Ascending aorta (tissue), 2 donors: ENCODE measurements at regions not wholly inside any gene's neighbourhood (a gene's known extent, or its start where the extent isn't known, plus 50 kb on each side); places are given as distances from the start of the nearest gene placed in this dataset.

ENCODE experiments used
- DNase-seq, 2 donors: peaks; one replicate each; pipeline ENCODE4 v3.0.0-alpha.2; 2019; ENCODE audit warnings: low spot score in 2 of 2
- H3K27ac ChIP-seq, 2 donors: fragments of 200-600 bp; sonication (generic); one replicate each; pipeline ENCODE4 v1.5.1; 2016 to 2017; ENCODE audit warnings: mild to moderate bottlenecking in 1 of 2
- H3K27me3 ChIP-seq: fragments of 200-600 bp; sonication (generic); one replicate; pipeline ENCODE4 v1.5.1; 2017
- H3K36me3 ChIP-seq, 2 donors: fragments of 200-600 bp; sonication (generic); one replicate each; pipeline ENCODE4 v1.5.1; 2016
- H3K4me1 ChIP-seq, 2 donors: fragments of 200-600 bp; sonication (generic); one replicate each; pipeline ENCODE4 v1.5.1; 2016 to 2017; ENCODE audit warnings: mild to moderate bottlenecking in 1 of 2
- H3K4me3 ChIP-seq, 2 donors: fragments of 200-600 bp; sonication (generic); one replicate each; pipeline ENCODE4 v1.5.1; 2016 to 2017; ENCODE audit warnings: mild to moderate bottlenecking in 1 of 2
- H3K9me3 ChIP-seq, 2 donors: fragments of 200-600 bp; sonication (generic); one replicate each; pipeline ENCODE4 v1.5.1; 2016
- intact Hi-C: fragments of 100-400 bp; cut with DNase I; formaldehyde crosslinking; loops from one replicate; pipeline ENCODE4 v1.15.1; 2023
- TF ChIP-seq, protein P1 (sequence below), 3 experiments: fragments of 200-600 bp in 2 of 3; fragments of 450-650 bp in 1 of 3; sonication (generic) in 2 of 3; IDR thresholded peaks; one replicate each; pipeline ENCODE4 v1.5.1; 2016 to 2019; ENCODE audit warnings: antibody characterized with exemption in 3 of 3, mild to moderate bottlenecking in 1 of 3, moderate library complexity in 1 of 3

DNA sequence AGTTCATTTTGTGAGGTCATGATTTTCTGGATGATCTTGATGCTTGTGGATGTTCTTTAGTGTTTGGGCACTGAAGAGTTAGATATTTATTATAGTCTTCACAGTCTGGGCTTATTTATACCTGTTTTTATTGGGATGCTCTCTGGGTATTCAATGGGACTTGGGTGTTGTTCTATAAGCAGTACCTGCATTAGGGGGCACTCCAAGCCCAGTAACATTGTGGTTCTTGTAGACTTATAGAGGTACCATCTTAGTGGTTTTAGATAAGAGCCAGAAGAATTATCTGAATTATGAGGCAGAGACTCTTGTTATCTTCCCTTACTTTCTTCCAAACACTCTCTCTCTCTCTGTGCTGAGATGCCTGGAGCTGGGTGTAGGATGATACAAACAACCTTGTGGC is 470.0 kb downstream of the PIK3C3 start:
- intact Hi-C loops = no loop called here
- Histone ChIP-seq H3K36me3 (no peaks in the 10 kb centered on the region), H3K4me3 (no peak overlapping the region), H3K4me1 (no peaks in the 10 kb centered on the region), H3K27me3 (no peaks in the 10 kb centered on the region), H3K9me3 (no peaks in the 10 kb centered on the region), H3K27ac (no peak overlapping the region)
- DNase-seq = no peak
- TF ChIP-seq, protein P1, sequence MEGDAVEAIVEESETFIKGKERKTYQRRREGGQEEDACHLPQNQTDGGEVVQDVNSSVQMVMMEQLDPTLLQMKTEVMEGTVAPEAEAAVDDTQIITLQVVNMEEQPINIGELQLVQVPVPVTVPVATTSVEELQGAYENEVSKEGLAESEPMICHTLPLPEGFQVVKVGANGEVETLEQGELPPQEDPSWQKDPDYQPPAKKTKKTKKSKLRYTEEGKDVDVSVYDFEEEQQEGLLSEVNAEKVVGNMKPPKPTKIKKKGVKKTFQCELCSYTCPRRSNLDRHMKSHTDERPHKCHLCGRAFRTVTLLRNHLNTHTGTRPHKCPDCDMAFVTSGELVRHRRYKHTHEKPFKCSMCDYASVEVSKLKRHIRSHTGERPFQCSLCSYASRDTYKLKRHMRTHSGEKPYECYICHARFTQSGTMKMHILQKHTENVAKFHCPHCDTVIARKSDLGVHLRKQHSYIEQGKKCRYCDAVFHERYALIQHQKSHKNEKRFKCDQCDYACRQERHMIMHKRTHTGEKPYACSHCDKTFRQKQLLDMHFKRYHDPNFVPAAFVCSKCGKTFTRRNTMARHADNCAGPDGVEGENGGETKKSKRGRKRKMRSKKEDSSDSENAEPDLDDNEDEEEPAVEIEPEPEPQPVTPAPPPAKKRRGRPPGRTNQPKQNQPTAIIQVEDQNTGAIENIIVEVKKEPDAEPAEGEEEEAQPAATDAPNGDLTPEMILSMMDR (IDR thresholded peaks at IDR 0.05) = no peak

DNA sequence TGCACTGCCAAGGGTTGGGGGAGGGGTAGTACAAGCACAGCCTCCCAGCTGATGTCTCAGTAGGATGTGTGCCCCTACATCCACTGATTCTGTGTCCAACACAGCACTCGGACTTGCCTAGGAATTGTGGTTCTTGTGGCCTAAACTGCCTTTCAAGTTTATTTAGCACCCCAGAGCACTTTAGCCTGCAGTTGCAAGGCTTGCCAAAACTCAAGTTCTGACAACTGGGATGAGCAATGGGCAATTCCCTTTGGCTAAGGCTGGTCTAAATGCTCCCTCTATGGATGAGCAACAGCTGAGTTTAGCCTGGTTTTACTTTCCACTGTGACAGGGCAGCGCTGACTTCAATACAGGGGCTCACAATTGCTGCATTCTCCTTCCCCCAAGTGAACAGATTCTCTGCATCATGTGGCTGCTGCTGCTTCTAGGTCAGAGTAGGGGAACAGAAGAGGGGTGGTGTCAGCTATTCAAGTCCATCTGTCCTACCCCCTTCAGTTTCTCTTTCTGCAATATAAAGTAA is 471.5 kb downstream of the PIK3C3 start:
- Histone ChIP-seq H3K27ac (no peak overlapping the region), H3K9me3 (no peaks in the 10 kb centered on the region), H3K4me3 (no peak overlapping the region), H3K27me3 (no peaks in the 10 kb centered on the region), H3K36me3 (no peaks in the 10 kb centered on the region), H3K4me1 (no peaks in the 10 kb centered on the region)
- TF ChIP-seq, protein P1 (IDR thresholded peaks at IDR 0.05) = no peak
- DNase-seq = no peak
- intact Hi-C loops = no loop called here

DNA sequence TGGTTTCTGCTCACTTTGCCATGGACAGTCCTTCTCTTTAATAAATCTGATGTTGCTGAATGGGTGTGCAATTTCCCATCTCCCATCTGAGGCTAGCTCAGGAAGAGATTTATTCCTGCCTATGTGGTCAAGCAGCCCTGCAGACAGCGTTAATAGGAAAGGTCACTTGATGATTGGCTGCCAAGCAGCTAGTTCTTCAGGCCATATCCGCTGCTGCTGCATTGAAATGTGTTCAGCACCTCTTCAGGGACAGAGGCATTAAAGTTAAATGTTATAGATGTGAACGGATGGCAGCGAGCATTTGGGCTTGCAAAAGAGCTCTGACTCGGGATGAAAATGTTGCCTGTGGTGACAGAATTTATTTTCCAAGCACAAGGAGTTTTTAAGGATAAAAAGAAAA is 474.2 kb downstream of the PIK3C3 start:
- intact Hi-C loops = no loop called here
- no peaks in the 10 kb centered on the region for H3K9me3 ChIP-seq
- no peak overlapping the region for H3K4me3 ChIP-seq
- H3K4me1 ChIP-seq = no peaks in the 10 kb centered on the region
- no peak for DNase-seq
- TF ChIP-seq, protein P1 (IDR thresholded peaks at IDR 0.05) = no peak
- H3K27ac ChIP-seq = no peak overlapping the region
- no peaks in the 10 kb centered on the region for H3K36me3 ChIP-seq
- no peaks in the 10 kb centered on the region for H3K27me3 ChIP-seq

DNA sequence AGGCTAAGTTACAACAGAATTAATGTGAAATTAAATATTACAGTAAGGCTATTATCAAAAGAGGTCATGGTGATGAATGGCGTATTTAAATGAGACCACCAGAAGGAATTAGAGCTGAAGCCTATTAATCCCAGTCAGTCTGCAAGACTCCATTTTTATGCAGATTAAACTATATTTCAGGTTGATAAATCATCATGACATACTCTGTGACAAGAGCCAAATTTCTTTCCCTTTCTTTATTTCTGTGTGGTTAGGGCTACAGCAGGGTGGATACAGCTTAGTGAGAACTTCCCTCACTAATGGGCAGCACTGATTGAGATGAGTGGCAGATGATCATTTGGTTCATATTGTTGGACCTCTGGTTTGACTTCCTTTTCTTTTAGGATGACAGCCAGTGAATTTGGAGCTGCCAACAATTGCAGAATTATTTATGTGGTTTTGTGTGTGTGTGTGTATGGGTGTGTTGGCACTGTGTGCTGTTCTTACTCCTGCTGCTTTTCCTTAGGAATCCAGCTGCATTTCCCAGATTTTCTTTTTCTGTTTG is 481.3 kb downstream of the PIK3C3 start:
- no peak for DNase-seq
- no peaks in the 10 kb centered on the region for H3K9me3 ChIP-seq
- H3K36me3 ChIP-seq = no peaks in the 10 kb centered on the region
- TF ChIP-seq, protein P1 (IDR thresholded peaks at IDR 0.05) = no peak
- H3K4me3 ChIP-seq = no peak overlapping the region
- no peaks in the 10 kb centered on the region for H3K27me3 ChIP-seq
- H3K27ac ChIP-seq = no peak overlapping the region
- no peaks in the 10 kb centered on the region for H3K4me1 ChIP-seq
- intact Hi-C loops = no loop called here

DNA sequence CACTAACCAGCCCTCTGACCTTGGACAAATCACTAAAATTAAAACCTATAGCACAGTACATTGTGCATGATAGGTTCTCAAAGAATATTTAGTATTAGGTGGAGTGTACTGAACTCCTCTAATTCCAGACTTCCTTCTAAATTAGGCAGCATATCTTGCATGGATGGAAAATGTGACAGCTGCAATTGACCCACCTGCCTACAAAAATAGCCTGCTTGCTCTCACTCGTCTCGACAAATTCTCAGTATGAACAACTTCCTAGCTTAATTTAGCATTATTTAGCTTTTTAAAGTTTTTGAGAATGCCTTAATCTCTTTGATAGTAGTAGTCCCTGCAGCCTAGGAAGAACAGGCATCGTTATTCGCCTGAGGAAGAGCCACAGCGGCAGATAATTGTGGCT is 482.0 kb downstream of the PIK3C3 start:
- Histone ChIP-seq H3K27me3 (no peaks in the 10 kb centered on the region), H3K9me3 (no peaks in the 10 kb centered on the region), H3K4me3 (no peak overlapping the region), H3K27ac (no peak overlapping the region), H3K36me3 (no peaks in the 10 kb centered on the region), H3K4me1 (no peaks in the 10 kb centered on the region)
- TF ChIP-seq, protein P1 (IDR thresholded peaks at IDR 0.05) = no peak
- intact Hi-C loops = no loop called here
- no peak for DNase-seq

DNA sequence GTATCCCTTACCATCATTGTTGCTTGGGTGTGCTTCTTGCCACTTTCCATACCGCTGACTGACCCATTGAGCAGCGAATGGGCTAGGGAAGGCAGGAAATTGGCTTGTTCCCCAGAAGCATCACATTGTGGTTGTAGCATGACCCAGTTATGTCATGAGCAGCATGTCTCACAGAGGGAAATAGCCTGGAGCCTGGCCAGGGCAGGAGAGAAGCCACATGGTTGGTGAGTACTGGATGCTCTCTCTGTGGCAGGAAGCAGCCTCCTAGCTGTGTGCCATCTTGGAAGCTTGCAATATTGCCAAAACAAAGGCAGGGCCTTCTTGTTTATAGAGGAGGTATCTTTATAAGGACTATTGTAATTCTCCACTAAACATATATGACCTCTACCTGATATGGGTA is 482.6 kb downstream of the PIK3C3 start:
- H3K27me3 ChIP-seq = no peaks in the 10 kb centered on the region
- H3K4me3 ChIP-seq = no peak overlapping the region
- intact Hi-C loops = no loop called here
- H3K9me3 ChIP-seq = no peaks in the 10 kb centered on the region
- H3K4me1 ChIP-seq = no peaks in the 10 kb centered on the region
- TF ChIP-seq, protein P1 (IDR thresholded peaks at IDR 0.05) = no peak
- no peak overlapping the region for H3K27ac ChIP-seq
- H3K36me3 ChIP-seq = no peaks in the 10 kb centered on the region
- no peak for DNase-seq
